IMR-90 (cell line): ENCODE measurements at regions not wholly inside any gene's neighbourhood (a gene's known extent, or its start where the extent isn't known, plus 50 kb on each side); places are given as distances from the start of the nearest gene placed in this dataset.

Source experiments
- ATAC-seq: fragments of 200-7000 bp; cut with Tn5 transposase; 2 replicates; pipeline ENCODE4 v1.9.1; 2020; ENCODE audit warnings: low read depth, mild to moderate bottlenecking, moderate library complexity
- BruUV-seq: library from RNA; stranded (reverse); fragments of 400-500 nt; replicated peaks from 2 replicates; lab custom pipeline; 2021; lab: Mats Ljungman, UMichigan
- CTCF ChIA-PET: fragments of 300-600 bp; formaldehyde crosslinking; extraction: SDS; loops from one replicate; lab custom pipeline; 2021; ENCODE audit warnings: antibody characterized with exemption; lab: Yijun Ruan, JAX
- POLR2A ChIA-PET: fragments of 300-600 bp; sonication (Branson Sonifier 250); formaldehyde crosslinking; loops from one replicate; lab custom pipeline; 2022; ENCODE audit warnings: antibody characterized with exemption; ENCODE audit not compliant: unreplicated experiment; lab: Charles Lee
- DNase-seq: peaks from one replicate; pipeline ENCODE4 v3.0.0; 2013
- H2AFZ ChIP-seq: replicated peaks from 2 replicates; pipeline ENCODE3; 2013; ENCODE audit warnings: low read length, mild to moderate bottlenecking; ENCODE audit not compliant: poor library complexity
- H2AK5ac ChIP-seq: 2 replicates; pipeline ENCODE4 v1.6.1; 2013; ENCODE audit warnings: low read depth, low read length, inconsistent platforms
- H2AK9ac ChIP-seq: replicated peaks from 2 replicates; pipeline ENCODE3; 2013; ENCODE audit warnings: mild to moderate bottlenecking, low read depth, low read length, moderate library complexity; ENCODE audit not compliant: poor library complexity
- H2BK120ac ChIP-seq: 2 replicates; pipeline ENCODE4 v1.6.1; 2013; ENCODE audit warnings: low read depth, low read length, inconsistent platforms
- H2BK15ac ChIP-seq: 3 replicates; pipeline ENCODE4 v1.6.1; 2013; ENCODE audit warnings: low read depth, low read length, inconsistent platforms
- H2BK20ac ChIP-seq: 2 replicates; pipeline ENCODE4 v1.6.1; 2013; ENCODE audit warnings: low read depth, mild to moderate bottlenecking, inconsistent platforms, low read length, moderate library complexity
- H2BK5ac ChIP-seq: 2 replicates; pipeline ENCODE4 v1.6.1; 2013; ENCODE audit warnings: mild to moderate bottlenecking, low read depth, low read length, inconsistent platforms; ENCODE audit not compliant: poor library complexity, severe bottlenecking
- H3K14ac ChIP-seq: replicated peaks from 2 replicates; pipeline ENCODE4 v1.6.1; 2013; ENCODE audit warnings: low read depth, low read length, inconsistent platforms
- H3K18ac ChIP-seq: 2 replicates; pipeline ENCODE4 v1.6.1; 2013; ENCODE audit warnings: low read depth, low read length, control low read depth
- H3K23ac ChIP-seq: 2 replicates; pipeline ENCODE4 v1.6.1; 2013; ENCODE audit warnings: low read depth, low read length, inconsistent platforms
- H3K27ac ChIP-seq: 2 replicates; pipeline ENCODE4 v1.5.1; 2013; ENCODE audit warnings: mild to moderate bottlenecking, control low read depth, low read length; ENCODE audit not compliant: insufficient read depth
- H3K27me3 ChIP-seq: 2 replicates; pipeline ENCODE4 v1.6.1; 2013; ENCODE audit warnings: low read length; ENCODE audit not compliant: control insufficient read depth, insufficient read depth
- H3K36me3 ChIP-seq: 2 replicates; pipeline ENCODE4 v1.6.1; 2013; ENCODE audit warnings: low read length, mixed read lengths; ENCODE audit not compliant: control insufficient read depth, insufficient read depth
- H3K4ac ChIP-seq: 2 replicates; pipeline ENCODE4 v1.6.1; 2013; ENCODE audit warnings: low read depth, low read length, inconsistent platforms
- H3K4me1 ChIP-seq: 2 replicates; pipeline ENCODE4 v1.6.1; 2013; ENCODE audit warnings: low read length, mixed read lengths; ENCODE audit not compliant: control insufficient read depth, insufficient read depth
- H3K4me2 ChIP-seq: 2 replicates; pipeline ENCODE4 v1.6.1; 2013; ENCODE audit warnings: low read depth, mild to moderate bottlenecking, control low read depth, low read length, moderate library complexity
- H3K4me3 ChIP-seq: 2 replicates; pipeline ENCODE4 v1.5.1; 2013; ENCODE audit warnings: low read depth, mild to moderate bottlenecking, control low read depth, low read length, moderate library complexity; ENCODE audit not compliant: insufficient read depth
- H3K56ac ChIP-seq: 2 replicates; pipeline ENCODE4 v1.6.1; 2013; ENCODE audit warnings: low read length, inconsistent platforms; ENCODE audit not compliant: insufficient read depth; ENCODE audit errors: extremely low read depth
- H3K79me1 ChIP-seq, 2 experiments: 2 replicates each; pipeline ENCODE4 v1.6.1; 2013; ENCODE audit warnings: low read length in 2 of 2, inconsistent platforms in 1 of 2, low read depth in 1 of 2
- H3K9ac ChIP-seq: 2 replicates; pipeline ENCODE4 v1.6.1; 2013; ENCODE audit warnings: low read depth, low read length, control low read depth
- H3K9me1 ChIP-seq: 2 replicates; pipeline ENCODE4 v1.6.1; 2013; ENCODE audit warnings: low read length, inconsistent platforms; ENCODE audit not compliant: insufficient read depth
- H3K9me3 ChIP-seq: 2 replicates; pipeline ENCODE4 v1.6.1; 2013; ENCODE audit warnings: low read length; ENCODE audit not compliant: control insufficient read depth, insufficient read depth
- H4K20me1 ChIP-seq: 2 replicates; pipeline ENCODE4 v1.6.1; 2013; ENCODE audit warnings: low read length, inconsistent platforms; ENCODE audit not compliant: insufficient read depth
- H4K5ac ChIP-seq: 2 replicates; pipeline ENCODE4 v1.6.1; 2013; ENCODE audit warnings: mild to moderate bottlenecking, low read depth, low read length, control low read depth
- H4K8ac ChIP-seq, 2 experiments: 2 replicates each; pipeline ENCODE4 v1.6.1; 2013; ENCODE audit warnings: low read depth in 2 of 2, low read length in 2 of 2, control low read depth in 1 of 2, inconsistent platforms in 1 of 2
- H4K91ac ChIP-seq: 2 replicates; pipeline ENCODE4 v1.6.1; 2013; ENCODE audit warnings: low read depth, low read length, inconsistent platforms; ENCODE audit not compliant: insufficient read depth
- BHLHE40 ChIP-seq: fragments of 150-350 bp; IDR thresholded peaks from 2 replicates; pipeline ENCODE4 v1.6.1; 2016; ENCODE audit warnings: mild to moderate bottlenecking, low read depth, low read length
- CEBPB ChIP-seq: IDR thresholded peaks from 2 replicates; pipeline ENCODE4 v1.6.1; 2012; ENCODE audit warnings: low read depth, low read length, improper control_type of control experiment
- CHD1 ChIP-seq: IDR thresholded peaks from 2 replicates; pipeline ENCODE4 v1.6.1; 2012; ENCODE audit warnings: low read depth, low read length, improper control_type of control experiment
- FOS ChIP-seq: fragments of 150-350 bp; IDR thresholded peaks from 2 replicates; pipeline ENCODE4 v1.6.1; 2016; ENCODE audit warnings: low read depth, low read length
- MAFK ChIP-seq: IDR thresholded peaks from 2 replicates; pipeline ENCODE4 v1.6.1; 2012; ENCODE audit warnings: low read depth, low read length, improper control_type of control experiment
- MAZ ChIP-seq: IDR thresholded peaks from 2 replicates; pipeline ENCODE4 v1.6.1; 2012; ENCODE audit warnings: low read depth, mild to moderate bottlenecking, low read length, improper control_type of control experiment, moderate library complexity, borderline replicate concordance
- MXI1 ChIP-seq: IDR thresholded peaks from 2 replicates; pipeline ENCODE4 v1.6.1; 2012; ENCODE audit warnings: low read depth, mild to moderate bottlenecking, low read length, moderate library complexity, borderline replicate concordance
- NFE2L2 ChIP-seq: fragments of 150-350 bp; IDR thresholded peaks from 2 replicates; pipeline ENCODE4 v1.6.1; 2016; ENCODE audit warnings: low read depth, mild to moderate bottlenecking, low read length
- POLR2A ChIP-seq: IDR thresholded peaks from 2 replicates; pipeline ENCODE4 v1.6.1; 2012; ENCODE audit warnings: mild to moderate bottlenecking, low read depth, low read length
- RAD21 ChIP-seq: IDR thresholded peaks from 2 replicates; pipeline ENCODE4 v1.6.1; 2012; ENCODE audit warnings: low read length, improper control_type of control experiment
- RCOR1 ChIP-seq: IDR thresholded peaks from 2 replicates; pipeline ENCODE4 v1.6.1; 2012; ENCODE audit warnings: mild to moderate bottlenecking, low read length, improper control_type of control experiment; ENCODE audit not compliant: insufficient replicate concordance
- RFX5 ChIP-seq: IDR thresholded peaks from 2 replicates; pipeline ENCODE4 v1.8.0; 2012; ENCODE audit warnings: low read depth, mild to moderate bottlenecking, low read length, moderate library complexity
- SMC3 ChIP-seq: fragments of 150-350 bp; IDR thresholded peaks from 2 replicates; pipeline ENCODE4 v1.6.1; 2016; ENCODE audit warnings: low read depth, mild to moderate bottlenecking, antibody characterized with exemption, low read length, moderate library complexity
- WGBS, 2 experiments: methylation state at CpG; one replicate each; pipeline versions ENCODE4 v1.1.5 to v1.1.7; 2013; ENCODE audit warnings: missing lambda C conversion rate in 2 of 2; ENCODE audit not compliant: insufficient read length in 1 of 2; ENCODE audit errors: extremely low coverage in 2 of 2; 5-methylcytosine and 5-hydroxymethylcytosine counted together
- dilution Hi-C: fragments of 300-500 bp; cut with HindIII; formaldehyde crosslinking; loops from one replicate; pipeline ENCODE4 v1.14.3; 2018; ENCODE audit warnings: low sequenced_read_pairs; ENCODE audit not compliant: unreplicated experiment
- in situ Hi-C: fragments of 300-500 bp; cut with MboI; formaldehyde crosslinking; loops from 3 replicates; pipeline ENCODE4 v1.14.3; 2019; ENCODE audit warnings: low sequenced_read_pairs, inconsistent platforms, mixed read lengths
- intact Hi-C: fragments of 100-400 bp; cut with micrococcal nuclease; formaldehyde crosslinking; loops from 2 replicates; pipeline ENCODE4 v1.10.0; 2022
- TF ChIP-seq, protein P1 (sequence below): fragments of 150-350 bp; IDR thresholded peaks from 2 replicates; pipeline ENCODE4 v1.6.1; 2017; ENCODE audit warnings: mild to moderate bottlenecking, antibody characterized with exemption, low read length, low read depth
- TF ChIP-seq, protein P2 (sequence below): conservative IDR thresholded peaks from 2 replicates; pipeline ENCODE4 v1.5.1; 2012; ENCODE audit warnings: mild to moderate bottlenecking, low read depth, low read length, improper control_type of control experiment
- TF ChIP-seq, protein P3 (sequence below): fragments of 150-350 bp; IDR thresholded peaks from 2 replicates; pipeline ENCODE4 v1.6.1; 2016; ENCODE audit warnings: low read depth, mild to moderate bottlenecking, low read length, moderate library complexity, borderline replicate concordance

DNA sequence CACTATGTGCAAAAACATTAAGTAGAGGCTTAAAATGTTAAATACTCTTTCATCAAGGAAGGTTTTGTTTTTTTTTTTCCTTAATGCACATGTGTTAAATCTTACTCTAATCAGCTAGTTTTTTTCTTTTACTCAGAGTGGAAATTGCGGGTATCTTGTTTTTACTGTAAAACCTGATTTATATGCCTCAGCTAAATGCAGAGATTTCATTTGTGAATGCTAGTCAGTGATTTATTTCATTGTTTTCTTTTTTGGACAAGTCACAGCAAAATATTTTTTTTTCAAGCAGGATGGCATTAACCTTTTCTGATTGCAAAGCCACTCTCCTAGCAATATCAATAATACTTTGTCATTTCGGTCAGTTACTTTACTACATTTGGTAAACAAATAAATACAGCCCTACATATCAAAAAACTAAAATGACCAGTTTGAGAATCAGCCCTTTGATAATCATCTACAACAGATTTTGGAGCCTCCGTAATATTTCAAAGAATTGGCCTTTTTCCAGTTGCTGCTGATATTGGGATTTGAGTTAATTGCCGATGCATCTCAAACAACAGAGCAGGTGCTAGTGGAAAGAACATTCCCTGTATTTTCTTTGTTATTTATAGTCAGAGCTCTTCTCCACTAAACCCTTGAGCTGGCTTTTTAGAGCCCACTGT lies 579.2 kb upstream of the ZNF608 start:
- Histone ChIP-seq H3K18ac (no peak overlapping the region), H3K9ac (no peak overlapping the region), H2BK120ac (no peak overlapping the region), H3K9me1 (no peaks in the 10 kb centered on the region), H3K14ac (no peak overlapping the region), H3K23ac (no peak overlapping the region), H3K36me3 (no peaks in the 10 kb centered on the region), H3K4ac (no peak overlapping the region), H4K91ac (no peak overlapping the region), H2BK20ac (no peak overlapping the region), H2AK9ac (no peak overlapping the region), H3K4me1 (peaks cover 2% of the 10 kb centered on the region), H3K4me2 (no peak overlapping the region), H3K56ac (no peak overlapping the region), H3K79me1 (no peaks in the 10 kb centered on the region), H3K9me3 (no peaks in the 10 kb centered on the region), H2AK5ac (no peak overlapping the region), H4K20me1 (no peaks in the 10 kb centered on the region), H3K27ac (no peak overlapping the region), H4K8ac (no peak overlapping the region), H2BK15ac (no peak overlapping the region), H3K4me3 (no peak overlapping the region), H4K5ac (no peak overlapping the region), H2BK5ac (no peak overlapping the region), H2AFZ (no peak overlapping the region), H3K27me3 (no peaks in the 10 kb centered on the region)
- CTCF ChIA-PET: no interaction called here
- no CpG with 5 or more reads among the region's 4 CpGs for WGBS, 2 experiments
- intact Hi-C loops: loop anchor here (5.0 kb wide), 1 partner anchor 162 kb away; no protein-coding TSS in a partner anchor
- dilution Hi-C loops: no loop called here
- no peak for TF ChIP-seq RCOR1
- no peak for TF ChIP-seq NFE2L2
- TF ChIP-seq BHLHE40: no peak
- TF ChIP-seq CEBPB: no peak
- no peak for TF ChIP-seq MXI1
- TF ChIP-seq, protein P1, sequence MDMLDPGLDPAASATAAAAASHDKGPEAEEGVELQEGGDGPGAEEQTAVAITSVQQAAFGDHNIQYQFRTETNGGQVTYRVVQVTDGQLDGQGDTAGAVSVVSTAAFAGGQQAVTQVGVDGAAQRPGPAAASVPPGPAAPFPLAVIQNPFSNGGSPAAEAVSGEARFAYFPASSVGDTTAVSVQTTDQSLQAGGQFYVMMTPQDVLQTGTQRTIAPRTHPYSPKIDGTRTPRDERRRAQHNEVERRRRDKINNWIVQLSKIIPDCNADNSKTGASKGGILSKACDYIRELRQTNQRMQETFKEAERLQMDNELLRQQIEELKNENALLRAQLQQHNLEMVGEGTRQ: no peak
- TF ChIP-seq CHD1: no peak
- no peak for TF ChIP-seq RAD21
- TF ChIP-seq MAZ: no peak
- no peak for TF ChIP-seq MAFK
- TF ChIP-seq, protein P2, sequence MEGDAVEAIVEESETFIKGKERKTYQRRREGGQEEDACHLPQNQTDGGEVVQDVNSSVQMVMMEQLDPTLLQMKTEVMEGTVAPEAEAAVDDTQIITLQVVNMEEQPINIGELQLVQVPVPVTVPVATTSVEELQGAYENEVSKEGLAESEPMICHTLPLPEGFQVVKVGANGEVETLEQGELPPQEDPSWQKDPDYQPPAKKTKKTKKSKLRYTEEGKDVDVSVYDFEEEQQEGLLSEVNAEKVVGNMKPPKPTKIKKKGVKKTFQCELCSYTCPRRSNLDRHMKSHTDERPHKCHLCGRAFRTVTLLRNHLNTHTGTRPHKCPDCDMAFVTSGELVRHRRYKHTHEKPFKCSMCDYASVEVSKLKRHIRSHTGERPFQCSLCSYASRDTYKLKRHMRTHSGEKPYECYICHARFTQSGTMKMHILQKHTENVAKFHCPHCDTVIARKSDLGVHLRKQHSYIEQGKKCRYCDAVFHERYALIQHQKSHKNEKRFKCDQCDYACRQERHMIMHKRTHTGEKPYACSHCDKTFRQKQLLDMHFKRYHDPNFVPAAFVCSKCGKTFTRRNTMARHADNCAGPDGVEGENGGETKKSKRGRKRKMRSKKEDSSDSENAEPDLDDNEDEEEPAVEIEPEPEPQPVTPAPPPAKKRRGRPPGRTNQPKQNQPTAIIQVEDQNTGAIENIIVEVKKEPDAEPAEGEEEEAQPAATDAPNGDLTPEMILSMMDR: no peak
- TF ChIP-seq, protein P3, sequence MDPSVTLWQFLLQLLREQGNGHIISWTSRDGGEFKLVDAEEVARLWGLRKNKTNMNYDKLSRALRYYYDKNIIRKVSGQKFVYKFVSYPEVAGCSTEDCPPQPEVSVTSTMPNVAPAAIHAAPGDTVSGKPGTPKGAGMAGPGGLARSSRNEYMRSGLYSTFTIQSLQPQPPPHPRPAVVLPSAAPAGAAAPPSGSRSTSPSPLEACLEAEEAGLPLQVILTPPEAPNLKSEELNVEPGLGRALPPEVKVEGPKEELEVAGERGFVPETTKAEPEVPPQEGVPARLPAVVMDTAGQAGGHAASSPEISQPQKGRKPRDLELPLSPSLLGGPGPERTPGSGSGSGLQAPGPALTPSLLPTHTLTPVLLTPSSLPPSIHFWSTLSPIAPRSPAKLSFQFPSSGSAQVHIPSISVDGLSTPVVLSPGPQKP: no peak
- no peak for TF ChIP-seq RFX5
- TF ChIP-seq FOS: no peak
- no peak for TF ChIP-seq SMC3
- TF ChIP-seq POLR2A: no peak
- ATAC-seq (no peak), DNase-seq (no peak)
- POLR2A ChIA-PET: no interaction called here
- in situ Hi-C loops: no loop called here
- BruUV-seq: no TSS peak
